ENCODE measurements at regions not wholly inside any gene's neighbourhood (a gene's known extent, or its start where the extent isn't known, plus 50 kb on each side); places are given as distances from the start of the nearest gene placed in this dataset.

DNA sequence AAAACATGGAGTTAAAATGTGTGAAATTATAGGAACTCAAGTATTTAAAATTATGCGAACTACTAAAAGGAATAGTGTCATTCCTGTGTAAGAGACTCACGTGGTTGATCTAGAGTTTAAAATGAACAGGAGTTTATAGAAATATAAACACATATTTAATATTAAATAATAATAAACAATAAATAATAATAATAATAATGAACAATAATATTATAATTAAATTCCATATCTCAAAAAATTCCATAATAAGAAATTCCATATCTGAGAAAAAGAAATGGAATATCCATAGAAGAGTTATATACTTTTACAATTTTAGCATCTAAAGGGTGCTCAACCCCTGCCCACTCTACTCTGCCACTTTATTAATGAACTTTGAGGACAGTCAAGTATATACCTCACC is 429.6 kb downstream of the TNS3 start:
- TF ChIP-seq JUND (IDR thresholded peaks at IDR 0.05; ENCODE audit: low read depth), result no peak
- no peak for DNase-seq (ENCODE audit: low read depth in 1 of 2, low spot score in 1 of 2)
- in situ Hi-C loops (cut with HindIII; ENCODE audit: low pct_unique_long_range_greater_than_20kb, low sequenced_read_pairs), result no loop called here

DNA sequence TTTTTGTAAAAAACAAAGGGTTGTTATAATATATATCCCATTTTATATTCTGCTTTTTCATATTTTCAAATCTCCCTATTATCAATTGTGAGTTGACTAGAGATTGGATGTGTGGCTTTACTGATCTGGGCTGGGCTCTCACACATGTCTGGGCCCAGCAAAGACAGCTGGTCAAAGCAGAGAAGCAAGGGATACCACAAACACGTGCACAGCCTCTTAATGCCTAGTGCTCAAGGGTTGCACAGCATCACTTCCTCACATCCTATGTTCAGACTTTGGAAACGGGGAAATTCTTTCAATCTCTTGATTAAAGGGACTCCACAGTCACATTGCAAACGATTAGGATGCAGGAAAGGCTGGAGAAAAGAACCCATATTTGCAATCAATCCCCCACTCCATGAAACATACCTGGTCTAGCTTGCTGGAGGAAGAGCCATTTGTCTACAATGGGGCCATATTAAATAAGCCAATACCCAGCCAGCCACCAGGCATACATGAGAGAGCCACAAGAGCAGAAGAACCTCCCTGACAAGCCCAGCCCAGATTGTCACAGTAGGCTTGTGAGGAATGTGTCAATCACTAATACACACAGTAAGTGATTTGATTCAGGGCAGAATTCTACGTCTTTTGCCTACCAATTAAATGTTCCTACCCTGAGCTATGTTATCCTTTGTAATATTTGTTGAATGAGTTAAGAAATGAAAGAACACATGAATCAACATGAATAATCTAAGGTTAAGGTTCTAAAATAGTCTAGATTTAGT is 431.2 kb downstream of the TNS3 start:
- no peak for TF ChIP-seq JUND (IDR thresholded peaks at IDR 0.05; ENCODE audit: low read depth)
- no peak for DNase-seq (ENCODE audit: low read depth in 1 of 2, low spot score in 1 of 2)
- in situ Hi-C loops (cut with HindIII; ENCODE audit: low pct_unique_long_range_greater_than_20kb, low sequenced_read_pairs), result no loop called here

DNA sequence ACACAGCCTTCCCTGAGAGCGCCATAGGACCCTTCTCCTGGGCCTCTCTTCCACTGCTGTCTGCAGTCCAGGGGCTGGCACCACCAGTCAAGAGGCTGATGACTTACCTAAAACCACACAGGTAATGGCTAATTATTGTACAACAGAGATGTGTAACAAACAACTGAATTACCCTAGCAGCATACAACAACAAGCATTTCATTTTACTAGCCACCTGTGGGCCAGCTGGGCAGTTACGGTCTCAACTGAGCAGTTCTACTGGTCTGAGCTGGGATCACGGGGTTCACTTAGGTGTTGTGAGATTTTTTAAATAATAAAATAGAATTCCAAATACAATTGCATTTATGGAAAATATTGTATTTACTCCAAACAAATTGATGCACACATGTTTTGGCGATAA is 431.9 kb downstream of the TNS3 start:
- no peak for TF ChIP-seq JUND (IDR thresholded peaks at IDR 0.05; ENCODE audit: low read depth)
- DNase-seq (ENCODE audit: low read depth in 1 of 2, low spot score in 1 of 2), result no peak
- in situ Hi-C loops (cut with HindIII; ENCODE audit: low pct_unique_long_range_greater_than_20kb, low sequenced_read_pairs), result no loop called here

DNA sequence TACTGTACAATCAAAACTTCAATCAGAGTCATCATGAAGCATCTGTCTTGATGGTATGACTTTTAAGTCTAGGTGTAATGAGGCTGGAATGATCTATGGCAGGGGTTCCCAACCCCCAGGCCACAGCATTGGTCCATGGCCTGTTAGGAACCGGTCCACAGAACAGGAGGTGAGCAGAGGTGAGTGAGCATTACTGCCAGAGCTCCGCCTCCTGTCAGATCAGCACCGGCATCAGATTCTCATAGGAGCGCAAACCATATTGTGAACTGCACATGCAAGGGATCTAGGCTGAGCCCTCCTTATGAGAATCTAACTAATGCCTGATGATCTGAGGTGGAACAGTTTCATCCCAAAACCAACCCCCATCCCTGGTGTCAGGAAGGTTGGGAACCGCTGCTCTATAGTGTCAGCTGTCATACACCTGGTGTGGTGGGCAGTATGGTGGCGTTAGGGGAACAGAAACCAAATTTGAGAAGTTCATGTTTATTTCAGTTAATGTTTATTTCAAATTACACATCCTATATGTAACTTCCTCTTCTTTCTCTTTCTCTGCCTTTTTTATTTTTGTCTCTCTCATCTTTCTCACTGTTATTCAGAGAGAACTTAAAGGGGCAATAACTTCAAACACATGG is 432.6 kb downstream of the TNS3 start:
- TF ChIP-seq JUND (IDR thresholded peaks at IDR 0.05; ENCODE audit: low read depth), result no peak
- no peak for DNase-seq (ENCODE audit: low read depth in 1 of 2, low spot score in 1 of 2)
- in situ Hi-C loops (cut with HindIII; ENCODE audit: low pct_unique_long_range_greater_than_20kb, low sequenced_read_pairs), result no loop called here

DNA sequence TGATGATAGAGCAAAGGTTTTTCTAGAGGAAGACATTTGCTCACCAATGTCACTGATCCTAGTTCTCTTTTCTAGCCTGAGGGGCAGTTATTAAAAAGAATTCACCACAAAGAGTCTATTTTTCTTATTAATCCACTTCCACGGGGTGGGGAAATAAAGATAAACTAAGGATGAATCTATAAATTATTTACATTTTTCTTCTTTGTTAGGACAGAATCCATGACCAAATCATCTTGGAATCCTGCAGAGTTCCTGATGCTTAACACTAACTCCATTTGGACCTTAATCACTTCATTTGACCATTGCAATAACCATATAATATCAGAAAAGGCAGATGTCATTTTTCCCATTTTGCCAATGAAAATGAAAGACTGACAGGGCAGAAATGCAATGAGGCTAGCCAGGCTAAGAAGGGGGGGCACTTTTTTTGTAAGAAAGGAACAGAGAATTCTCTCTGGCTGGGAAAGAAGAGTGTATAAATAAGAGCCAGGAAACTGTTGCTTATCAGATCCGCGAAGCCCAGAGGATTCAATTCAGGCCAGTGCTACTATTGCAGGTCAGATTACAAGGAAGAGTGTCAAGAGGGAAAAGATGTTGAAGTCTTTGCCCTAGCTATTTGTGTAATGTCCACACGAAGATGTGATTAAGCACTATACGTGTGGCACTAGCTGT is 433.2 kb downstream of the TNS3 start:
- no peak for DNase-seq (ENCODE audit: low read depth in 1 of 2, low spot score in 1 of 2)
- no peak for TF ChIP-seq JUND (IDR thresholded peaks at IDR 0.05; ENCODE audit: low read depth)
- in situ Hi-C loops (cut with HindIII; ENCODE audit: low pct_unique_long_range_greater_than_20kb, low sequenced_read_pairs), result no loop called here

DNA sequence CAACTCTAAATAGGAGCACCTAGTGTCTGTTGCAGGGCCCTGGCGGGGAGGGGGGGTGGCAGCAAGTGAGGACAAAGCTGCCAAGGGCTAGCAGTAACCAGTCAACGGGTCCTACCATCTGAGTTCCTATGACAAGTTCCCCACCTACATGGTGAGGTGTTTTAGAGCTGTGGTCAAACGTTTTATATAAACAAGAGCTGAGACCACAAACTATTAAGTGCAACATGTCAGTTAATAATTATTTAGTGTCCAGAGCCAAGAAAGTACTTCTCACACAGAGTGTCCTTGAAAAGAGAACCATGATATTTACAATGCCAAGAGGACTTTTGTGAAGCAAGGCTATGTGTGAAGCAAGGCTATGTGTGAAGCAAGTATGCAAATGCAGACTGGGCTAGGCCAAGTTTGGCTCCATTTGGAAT is 434.7 kb downstream of the TNS3 start:
- no peak for DNase-seq (ENCODE audit: low read depth in 1 of 2, low spot score in 1 of 2)
- no peak for TF ChIP-seq JUND (IDR thresholded peaks at IDR 0.05; ENCODE audit: low read depth)
- in situ Hi-C loops (cut with HindIII; ENCODE audit: low pct_unique_long_range_greater_than_20kb, low sequenced_read_pairs), result no loop called here

DNA sequence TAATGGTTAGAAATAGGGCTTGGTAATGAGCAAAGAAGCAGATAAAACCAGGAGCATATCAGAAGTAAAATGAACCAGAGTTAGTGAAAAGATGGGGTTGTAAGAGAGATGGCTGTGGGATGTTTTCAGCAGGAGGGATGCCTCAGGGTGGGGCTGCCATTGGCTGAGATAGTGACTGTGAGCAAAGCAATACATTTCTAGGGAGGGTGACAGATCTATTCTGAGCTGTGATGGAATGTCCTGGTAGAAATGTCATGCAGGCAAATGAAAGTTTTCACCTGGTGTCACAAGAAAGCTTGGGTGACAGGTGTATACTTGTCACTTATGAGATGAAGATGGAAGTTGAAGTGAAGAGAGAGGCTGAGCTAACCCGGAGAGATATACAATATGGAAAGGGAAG is 435.9 kb downstream of the TNS3 start:
- DNase-seq (ENCODE audit: low read depth in 1 of 2, low spot score in 1 of 2), result no peak

DNA sequence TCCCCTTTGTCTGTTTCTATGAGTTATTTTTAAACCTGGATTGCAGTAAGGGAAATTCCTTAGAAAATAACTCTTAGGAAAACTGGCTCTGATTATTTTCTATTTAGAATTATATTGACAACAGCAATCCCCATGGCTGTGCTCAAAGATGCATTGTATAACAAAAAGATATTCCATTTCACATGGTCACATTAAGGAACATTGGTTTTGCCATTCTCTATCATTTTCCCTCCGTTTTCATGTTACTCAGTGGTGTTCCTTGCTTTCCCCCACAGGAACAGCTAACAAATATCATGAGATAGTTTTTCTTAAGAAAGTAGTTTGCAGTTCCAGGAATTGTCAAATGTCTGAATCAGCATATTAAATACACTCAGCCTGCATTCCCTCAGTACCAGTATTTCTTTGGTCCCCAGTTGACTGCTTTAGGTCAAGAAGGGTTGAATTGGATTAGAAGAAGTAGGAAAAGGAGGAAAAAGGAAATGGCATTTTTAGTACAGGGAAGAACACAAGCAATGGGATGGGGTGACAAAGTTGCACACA is 436.7 kb downstream of the TNS3 start:
- in situ Hi-C loops (cut with HindIII; ENCODE audit: low pct_unique_long_range_greater_than_20kb, low sequenced_read_pairs), result no loop called here
- no peak for TF ChIP-seq JUND (IDR thresholded peaks at IDR 0.05; ENCODE audit: low read depth)
- no peak for DNase-seq (ENCODE audit: low read depth in 1 of 2, low spot score in 1 of 2)

More for the DNA sequence above, 435.9 kb downstream of the TNS3 start:
- in situ Hi-C loops (cut with HindIII; ENCODE audit: low pct_unique_long_range_greater_than_20kb, low sequenced_read_pairs), result no loop called here
- no peak for TF ChIP-seq JUND (IDR thresholded peaks at IDR 0.05; ENCODE audit: low read depth)

DNA sequence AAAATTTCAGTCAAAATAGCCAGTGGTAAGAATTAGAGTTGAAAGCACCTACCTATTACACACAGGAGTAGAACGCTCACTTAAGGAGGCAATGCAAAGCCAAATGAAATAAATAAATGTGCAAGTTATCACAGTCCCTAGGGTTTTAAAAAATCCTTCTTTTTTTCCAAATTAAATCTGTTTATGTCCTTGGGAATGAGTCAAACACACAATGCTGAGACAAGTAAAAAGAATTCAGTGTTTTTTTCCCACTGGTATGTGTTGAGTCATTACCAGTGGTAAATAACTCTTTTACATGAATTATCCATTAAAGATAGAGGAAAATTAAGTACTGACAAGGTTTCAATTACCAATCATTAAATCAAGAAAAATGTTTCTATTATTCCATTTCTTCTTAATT is 438.6 kb downstream of the TNS3 start:
- no peak for TF ChIP-seq JUND (IDR thresholded peaks at IDR 0.05; ENCODE audit: low read depth)
- no peak for DNase-seq (ENCODE audit: low read depth in 1 of 2, low spot score in 1 of 2)
- in situ Hi-C loops (cut with HindIII; ENCODE audit: low pct_unique_long_range_greater_than_20kb, low sequenced_read_pairs), result no loop called here

DNA sequence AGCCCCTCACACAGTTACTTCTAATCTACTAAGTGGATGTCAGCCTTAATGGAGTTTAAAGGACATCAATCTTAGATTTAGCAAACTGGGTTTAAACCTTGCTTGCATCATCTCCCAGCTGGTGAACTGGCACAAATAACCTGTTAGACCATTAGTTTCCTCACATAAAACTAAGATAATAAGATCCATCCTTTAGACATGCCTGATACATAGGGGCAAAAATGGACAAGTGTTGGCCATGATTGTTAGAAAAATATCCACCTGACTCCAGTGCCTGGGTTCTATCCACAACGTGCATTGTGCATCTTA is 439.1 kb downstream of the TNS3 start:
- TF ChIP-seq JUND (IDR thresholded peaks at IDR 0.05; ENCODE audit: low read depth), result no peak
- in situ Hi-C loops (cut with HindIII; ENCODE audit: low pct_unique_long_range_greater_than_20kb, low sequenced_read_pairs), result no loop called here
- DNase-seq (ENCODE audit: low read depth in 1 of 2, low spot score in 1 of 2), result no peak

DNA sequence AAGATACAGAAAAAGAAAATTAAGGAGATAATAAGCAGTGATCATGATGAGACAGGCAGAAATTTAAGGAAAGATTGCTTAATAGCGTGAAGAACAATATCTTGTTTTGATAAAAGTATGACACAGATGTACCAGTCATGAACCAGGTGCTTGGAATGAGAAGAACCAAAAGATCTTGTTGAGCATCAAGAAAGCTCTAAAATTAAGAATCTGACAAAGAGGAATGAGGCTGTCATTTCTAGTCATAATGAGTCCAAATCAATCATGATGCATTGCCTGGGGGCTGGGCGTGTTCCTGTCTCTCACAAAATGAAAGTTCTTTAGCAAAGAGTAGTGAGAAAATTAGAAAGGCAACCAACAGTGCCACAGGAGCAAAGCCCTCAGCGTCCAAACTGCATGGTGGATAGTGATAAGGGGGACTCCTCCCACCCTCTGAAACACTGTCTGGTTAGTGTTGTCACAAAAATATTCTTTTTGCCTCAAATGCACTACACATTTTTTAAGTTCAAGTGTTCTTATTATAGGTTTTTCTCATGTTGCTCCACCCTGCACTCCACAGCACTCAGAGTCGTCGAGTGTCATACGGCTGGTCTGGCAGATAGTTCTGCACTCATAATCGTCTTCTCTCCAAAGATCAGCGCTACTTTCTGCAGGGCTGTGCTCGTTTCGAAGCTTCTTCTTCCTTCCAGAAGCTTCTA is 439.6 kb downstream of the TNS3 start:
- no peak for TF ChIP-seq JUND (IDR thresholded peaks at IDR 0.05; ENCODE audit: low read depth)
- DNase-seq (ENCODE audit: low read depth in 1 of 2, low spot score in 1 of 2), result no peak
- in situ Hi-C loops (cut with HindIII; ENCODE audit: low pct_unique_long_range_greater_than_20kb, low sequenced_read_pairs), result no loop called here

DNA sequence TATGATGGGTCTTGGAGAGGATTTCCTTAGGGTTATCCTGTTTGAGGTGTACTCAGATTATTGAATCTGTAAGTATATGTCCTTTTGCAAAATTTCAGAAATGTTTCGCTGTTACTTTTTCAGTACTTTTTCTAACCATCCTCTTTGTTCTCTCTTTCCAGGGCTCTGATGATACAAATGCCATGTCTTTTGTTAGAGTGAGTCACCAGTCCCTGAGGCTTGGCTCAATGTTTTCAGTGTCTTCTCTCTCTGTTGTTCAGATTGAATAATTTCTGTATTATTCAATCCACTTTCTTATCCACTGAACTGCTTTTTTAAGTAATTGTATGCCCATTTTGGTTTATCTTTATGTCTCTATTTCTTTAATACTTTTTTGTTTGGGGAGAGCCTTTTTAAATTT is 449.4 kb downstream of the TNS3 start:
- in situ Hi-C loops (cut with HindIII; ENCODE audit: low pct_unique_long_range_greater_than_20kb, low sequenced_read_pairs), result no loop called here
- DNase-seq (ENCODE audit: low read depth in 1 of 2, low spot score in 1 of 2), result no peak
- TF ChIP-seq JUND (IDR thresholded peaks at IDR 0.05; ENCODE audit: low read depth), result no peak

DNA sequence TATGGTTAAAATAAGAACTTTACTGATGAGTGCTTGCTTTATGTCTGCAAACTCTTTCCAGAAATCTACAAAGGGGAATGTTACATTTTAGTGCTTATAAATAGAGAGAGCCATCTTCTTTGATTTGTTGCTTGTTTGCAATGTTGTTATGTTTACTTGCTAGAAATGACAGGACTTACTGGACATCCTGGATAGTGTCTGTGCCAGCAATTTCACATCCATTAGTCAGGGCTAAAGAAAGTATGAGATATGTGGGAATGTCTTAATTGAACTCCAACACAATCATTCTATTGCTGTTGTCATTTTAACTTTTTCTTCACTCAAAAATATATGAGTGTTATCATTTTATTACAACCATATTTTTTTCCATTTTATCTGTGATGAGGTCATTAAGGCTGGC is 453.2 kb downstream of the TNS3 start:
- in situ Hi-C loops (cut with HindIII; ENCODE audit: low pct_unique_long_range_greater_than_20kb, low sequenced_read_pairs), result no loop called here
- TF ChIP-seq JUND (IDR thresholded peaks at IDR 0.05; ENCODE audit: low read depth), result no peak
- DNase-seq (ENCODE audit: low read depth in 1 of 2, low spot score in 1 of 2), result no peak
